HEK293 (cell line): ENCODE measurements at regions not wholly inside any gene's neighbourhood (a gene's known extent, or its start where the extent isn't known, plus 50 kb on each side); places are given as distances from the start of the nearest gene placed in this dataset.

Experiments used
- FEZF1 ChIP-seq: fragments of 450-650 bp; formaldehyde crosslinking; IDR thresholded peaks from 2 replicates; pipeline ENCODE4 v1.5.1; 2016; ENCODE audit warnings: missing biosample characterization, missing genetic modification characterization
- GFI1B ChIP-seq: fragments of 450-650 bp; formaldehyde crosslinking; IDR thresholded peaks from 2 replicates; pipeline ENCODE4 v1.5.1; 2016; ENCODE audit warnings: missing biosample characterization, missing genetic modification characterization
- YY1 ChIP-seq: fragments of 450-650 bp; formaldehyde crosslinking; IDR thresholded peaks from 2 replicates; pipeline ENCODE4 v1.5.1; 2018; ENCODE audit warnings: missing biosample characterization, missing genetic modification characterization
- ZBTB11 ChIP-seq: fragments of 450-650 bp; formaldehyde crosslinking; conservative IDR thresholded peaks from 2 replicates; pipeline ENCODE4 v1.5.1; 2016; ENCODE audit warnings: low read depth, missing biosample characterization, missing genetic modification characterization
- ZFP37 ChIP-seq: fragments of 450-650 bp; formaldehyde crosslinking; IDR thresholded peaks from 2 replicates; pipeline ENCODE4 v1.5.1; 2016; ENCODE audit warnings: missing biosample characterization, missing genetic modification characterization
- ZNF140 ChIP-seq: fragments of 450-650 bp; formaldehyde crosslinking; IDR thresholded peaks from 2 replicates; pipeline ENCODE4 v1.5.1; 2016; ENCODE audit warnings: missing biosample characterization, missing genetic modification characterization
- ZNF324 ChIP-seq: fragments of 450-650 bp; formaldehyde crosslinking; IDR thresholded peaks from 2 replicates; pipeline ENCODE4 v1.5.1; 2016; ENCODE audit warnings: missing biosample characterization, missing genetic modification characterization
- ZNF37A ChIP-seq: fragments of 450-650 bp; IDR thresholded peaks from 2 replicates; pipeline ENCODE4 v1.5.1; 2018; ENCODE audit warnings: missing biosample characterization, missing genetic modification characterization
- ZNF416 ChIP-seq: fragments of 450-650 bp; formaldehyde crosslinking; IDR thresholded peaks from 2 replicates; pipeline ENCODE4 v1.5.1; 2016; ENCODE audit warnings: missing biosample characterization, missing genetic modification characterization
- ZNF707 ChIP-seq: fragments of 450-650 bp; formaldehyde crosslinking; IDR thresholded peaks from 2 replicates; pipeline ENCODE4 v1.5.1; 2016; ENCODE audit warnings: missing biosample characterization, missing genetic modification characterization
- TF ChIP-seq, protein P1 (sequence below): fragments of 450-650 bp; formaldehyde crosslinking; IDR thresholded peaks from 2 replicates; pipeline ENCODE4 v1.5.1; 2016; ENCODE audit warnings: missing biosample characterization, missing genetic modification characterization
- TF ChIP-seq, protein P2 (sequence below): fragments of 450-650 bp; formaldehyde crosslinking; IDR thresholded peaks from 2 replicates; pipeline ENCODE4 v1.5.1; 2016; ENCODE audit warnings: missing biosample characterization, missing genetic modification characterization
- TF ChIP-seq, protein P3 (sequence below): fragments of 450-650 bp; IDR thresholded peaks from 2 replicates; pipeline ENCODE4 v1.5.1; 2018; ENCODE audit warnings: missing biosample characterization, missing genetic modification characterization

GRCh38 chr17:79506955-79507354, 103.9 kb downstream of the RBFOX3 start:
- no peak for TF ChIP-seq ZNF324 (tag by site-specific recombination)
- TF ChIP-seq, protein P1, sequence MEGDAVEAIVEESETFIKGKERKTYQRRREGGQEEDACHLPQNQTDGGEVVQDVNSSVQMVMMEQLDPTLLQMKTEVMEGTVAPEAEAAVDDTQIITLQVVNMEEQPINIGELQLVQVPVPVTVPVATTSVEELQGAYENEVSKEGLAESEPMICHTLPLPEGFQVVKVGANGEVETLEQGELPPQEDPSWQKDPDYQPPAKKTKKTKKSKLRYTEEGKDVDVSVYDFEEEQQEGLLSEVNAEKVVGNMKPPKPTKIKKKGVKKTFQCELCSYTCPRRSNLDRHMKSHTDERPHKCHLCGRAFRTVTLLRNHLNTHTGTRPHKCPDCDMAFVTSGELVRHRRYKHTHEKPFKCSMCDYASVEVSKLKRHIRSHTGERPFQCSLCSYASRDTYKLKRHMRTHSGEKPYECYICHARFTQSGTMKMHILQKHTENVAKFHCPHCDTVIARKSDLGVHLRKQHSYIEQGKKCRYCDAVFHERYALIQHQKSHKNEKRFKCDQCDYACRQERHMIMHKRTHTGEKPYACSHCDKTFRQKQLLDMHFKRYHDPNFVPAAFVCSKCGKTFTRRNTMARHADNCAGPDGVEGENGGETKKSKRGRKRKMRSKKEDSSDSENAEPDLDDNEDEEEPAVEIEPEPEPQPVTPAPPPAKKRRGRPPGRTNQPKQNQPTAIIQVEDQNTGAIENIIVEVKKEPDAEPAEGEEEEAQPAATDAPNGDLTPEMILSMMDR (tag by site-specific recombination), result no peak
- no peak for TF ChIP-seq ZNF707 (tag by site-specific recombination)
- TF ChIP-seq GFI1B (tag by site-specific recombination), result no peak
- TF ChIP-seq FEZF1 (tag by site-specific recombination), result no peak
- TF ChIP-seq ZFP37 (tag by site-specific recombination), result no peak
- TF ChIP-seq YY1, result no peak
- no peak for TF ChIP-seq ZNF416 (tag by site-specific recombination)
- TF ChIP-seq, protein P2, sequence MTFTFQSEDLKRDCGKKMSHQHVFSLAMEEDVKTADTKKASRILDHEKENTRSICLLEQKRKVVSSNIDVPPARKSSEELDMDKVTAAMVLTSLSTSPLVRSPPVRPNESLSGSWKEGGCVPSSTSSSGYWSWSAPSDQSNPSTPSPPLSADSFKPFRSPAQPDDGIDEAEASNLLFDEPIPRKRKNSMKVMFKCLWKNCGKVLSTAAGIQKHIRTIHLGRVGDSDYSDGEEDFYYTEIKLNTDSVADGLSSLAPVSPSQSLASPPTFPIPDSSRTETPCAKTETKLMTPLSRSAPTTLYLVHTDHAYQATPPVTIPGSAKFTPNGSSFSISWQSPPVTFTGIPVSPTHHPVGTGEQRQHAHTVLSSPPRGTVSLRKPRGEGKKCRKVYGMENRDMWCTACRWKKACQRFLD (tag by site-specific recombination), result no peak
- TF ChIP-seq ZNF37A (tag by site-specific recombination), result no peak
- TF ChIP-seq, protein P3, sequence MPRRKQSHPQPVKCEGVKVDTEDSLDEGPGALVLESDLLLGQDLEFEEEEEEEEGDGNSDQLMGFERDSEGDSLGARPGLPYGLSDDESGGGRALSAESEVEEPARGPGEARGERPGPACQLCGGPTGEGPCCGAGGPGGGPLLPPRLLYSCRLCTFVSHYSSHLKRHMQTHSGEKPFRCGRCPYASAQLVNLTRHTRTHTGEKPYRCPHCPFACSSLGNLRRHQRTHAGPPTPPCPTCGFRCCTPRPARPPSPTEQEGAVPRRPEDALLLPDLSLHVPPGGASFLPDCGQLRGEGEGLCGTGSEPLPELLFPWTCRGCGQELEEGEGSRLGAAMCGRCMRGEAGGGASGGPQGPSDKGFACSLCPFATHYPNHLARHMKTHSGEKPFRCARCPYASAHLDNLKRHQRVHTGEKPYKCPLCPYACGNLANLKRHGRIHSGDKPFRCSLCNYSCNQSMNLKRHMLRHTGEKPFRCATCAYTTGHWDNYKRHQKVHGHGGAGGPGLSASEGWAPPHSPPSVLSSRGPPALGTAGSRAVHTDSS (tag by site-specific recombination), result no peak
- TF ChIP-seq ZNF140 (tag by site-specific recombination), result no peak
- TF ChIP-seq ZBTB11 (tag by site-specific recombination), result no peak
